T-helper 22 cell (primary cell): ENCODE measurements at regions not wholly inside any gene's neighbourhood (a gene's known extent, or its start where the extent isn't known, plus 50 kb on each side); places are given as distances from the start of the nearest gene placed in this dataset.

Experiments
- DNase-seq: peaks from one replicate; pipeline ENCODE4 v3.0.0-alpha.2; 2020; ENCODE audit warnings: low read depth

- DNase-seq: no peak
Observed at GRCh38 chr12:91353266-91353665, 170.6 kb upstream of the DCN start.

DNA sequence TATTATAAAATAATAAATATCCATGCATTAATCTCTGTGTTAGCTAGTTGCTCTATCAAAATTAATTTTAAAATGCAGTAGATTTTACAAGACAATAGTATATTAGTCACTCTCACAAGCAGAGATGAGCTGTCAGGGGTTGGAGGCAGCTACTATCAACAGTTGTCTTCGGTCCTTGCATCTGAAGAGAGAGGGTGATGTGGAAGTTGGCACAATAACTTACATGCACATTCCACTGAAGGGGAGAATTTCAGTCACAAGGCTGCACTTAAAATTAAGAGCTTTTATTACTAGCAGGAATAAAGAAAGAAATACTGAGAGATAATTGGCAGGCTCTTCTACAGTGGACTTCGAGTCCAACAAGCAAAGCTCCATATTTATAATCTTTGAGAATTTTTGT, 166.9 kb upstream of the DCN start:
- DNase-seq: no peak

DNA sequence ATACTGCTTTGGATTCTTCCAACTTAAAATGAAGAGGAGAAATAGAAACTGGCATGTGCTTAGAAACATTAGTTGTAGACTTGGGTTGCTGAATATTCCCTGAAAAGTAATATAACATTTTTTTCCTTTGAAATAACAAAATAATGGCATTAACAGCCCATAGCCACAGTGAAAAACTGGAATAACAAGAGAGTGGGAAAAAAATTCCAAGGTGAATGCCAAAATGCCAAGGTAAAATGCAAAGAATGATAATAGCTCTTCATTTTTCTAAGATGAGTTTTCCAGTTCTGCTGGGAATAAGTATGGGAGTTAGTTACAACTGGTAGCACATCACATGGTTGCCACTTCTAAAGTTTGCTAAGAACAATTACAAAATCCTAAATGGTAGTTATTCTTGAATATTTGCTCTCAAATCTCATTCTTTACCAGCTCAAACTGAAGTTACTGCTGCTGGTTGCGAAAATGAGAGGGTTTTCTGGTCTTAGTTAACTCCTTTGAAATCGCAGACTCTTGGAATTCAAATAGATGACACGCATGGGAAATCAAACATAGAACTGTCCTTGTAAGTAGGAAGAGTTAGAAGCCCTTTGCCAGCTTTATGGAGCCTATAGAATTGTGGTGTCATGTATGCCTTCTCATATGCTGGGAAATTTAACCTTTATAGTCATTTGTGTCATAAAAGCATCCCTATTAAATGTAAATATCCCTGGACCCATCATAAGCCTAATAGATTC, 165.0 kb upstream of the DCN start:
- DNase-seq: no peak

DNA sequence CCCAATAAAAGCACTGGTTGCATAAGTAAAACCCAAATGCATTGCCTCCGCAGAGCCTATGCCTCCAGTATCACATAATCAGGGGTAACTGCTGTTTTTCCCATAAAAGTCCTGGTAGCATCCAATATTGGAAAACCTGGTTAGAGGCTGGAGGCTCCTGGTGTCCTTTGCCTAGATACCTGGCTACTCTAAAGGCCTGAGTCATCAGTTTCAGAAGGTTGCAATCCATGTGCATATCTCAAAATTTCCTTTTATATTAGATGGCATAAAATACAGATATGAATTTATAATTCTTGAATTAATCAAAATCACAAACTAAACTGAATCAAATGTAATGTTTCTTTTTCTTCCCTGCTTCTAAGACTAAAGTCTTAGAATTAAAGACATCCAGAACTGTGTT, 164.2 kb upstream of the DCN start:
- DNase-seq: no peak

- no peak for DNase-seq
Observed at GRCh38 chr12:91344408-91344807, 161.8 kb upstream of the DCN start.

GRCh38 chr12:91343010-91343409, 160.4 kb upstream of the DCN start:
- no peak for DNase-seq

GRCh38 chr12:91339106-91339505, 156.5 kb upstream of the DCN start:
- no peak for DNase-seq

- DNase-seq: no peak
Observed at GRCh38 chr12:91335699-91336098, 153.1 kb upstream of the DCN start.

DNA sequence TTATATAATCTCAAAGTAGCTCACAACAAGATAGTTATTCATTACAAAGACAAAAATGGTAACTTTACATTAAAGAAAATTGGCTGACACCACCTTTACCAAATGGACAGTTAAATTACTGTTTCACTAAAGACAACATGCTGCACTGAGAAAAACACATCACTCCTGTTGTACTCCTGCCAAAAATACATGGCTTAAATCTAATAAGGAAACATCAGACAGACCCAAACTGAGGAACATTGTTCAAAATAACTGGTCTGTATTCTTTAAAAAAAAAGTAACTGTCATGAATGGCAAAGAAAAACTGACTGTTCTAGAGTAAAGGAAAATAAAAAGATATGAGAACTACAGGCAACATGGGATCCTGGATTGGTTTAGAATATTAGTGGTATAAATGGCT, 151.3 kb upstream of the DCN start:
- no peak for DNase-seq

GRCh38 chr12:91332302-91332701, 149.7 kb upstream of the DCN start:
- DNase-seq: no peak

DNA sequence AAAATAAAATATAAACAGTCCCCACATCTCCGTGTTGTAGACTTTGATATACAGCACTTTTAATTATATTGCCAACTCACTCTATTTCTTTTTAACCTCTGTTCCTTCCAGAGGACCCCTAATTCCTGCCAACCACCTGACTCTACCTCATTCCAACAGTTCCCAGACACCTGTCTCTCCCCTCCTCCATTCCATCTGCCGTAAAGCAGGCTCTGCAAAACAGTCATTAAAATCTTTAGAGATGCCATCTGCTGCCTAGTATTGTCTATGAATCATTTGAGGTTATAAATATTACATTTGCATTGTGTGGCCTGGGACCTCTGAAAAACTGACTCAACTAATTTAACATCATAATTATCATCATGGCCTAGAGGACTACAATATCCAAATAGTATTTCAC, 148.8 kb upstream of the DCN start:
- DNase-seq: no peak

DNA sequence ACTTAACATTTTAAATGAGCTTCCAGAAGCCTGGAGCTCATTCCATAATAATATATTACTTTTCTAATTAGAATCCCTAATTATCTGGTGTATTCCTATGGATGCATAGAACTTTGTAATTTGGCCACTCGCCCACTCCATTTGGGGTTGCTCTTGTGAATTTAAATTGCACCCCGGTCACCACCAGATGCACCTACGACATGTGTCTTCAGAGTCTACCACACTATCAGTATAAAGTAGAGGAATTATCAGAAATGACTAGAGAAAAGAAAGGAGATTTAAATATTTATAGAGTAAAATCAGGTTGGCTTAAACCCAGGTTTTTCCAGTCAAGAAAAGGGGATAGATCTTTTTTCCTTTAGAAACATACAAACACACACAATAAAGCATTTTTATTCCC, 145.8 kb upstream of the DCN start:
- no peak for DNase-seq

- DNase-seq: no peak
Observed at GRCh38 chr12:91327889-91328288, 145.3 kb upstream of the DCN start.

DNA sequence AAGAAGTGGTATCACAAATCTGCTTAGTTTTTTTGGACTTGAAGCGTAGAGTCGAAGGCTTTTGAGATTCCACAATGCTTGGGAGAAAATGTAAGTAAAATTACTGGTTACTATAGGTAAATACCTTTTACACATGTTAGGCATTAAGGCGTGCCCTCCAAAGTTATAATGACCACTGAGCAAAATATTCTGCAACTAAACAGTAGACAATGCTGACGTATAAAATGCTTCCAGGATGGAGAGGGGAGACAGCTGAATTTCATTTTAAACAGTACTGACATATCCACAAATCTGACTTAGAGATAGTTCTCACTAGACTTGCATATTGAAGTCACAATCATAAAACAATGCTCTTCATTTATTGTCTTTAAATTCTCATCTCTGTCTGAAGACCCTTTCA, 144.5 kb upstream of the DCN start:
- DNase-seq: no peak

GRCh38 chr12:91326058-91327027, 143.7 kb upstream of the DCN start:
- DNase-seq: no peak

- no peak for DNase-seq
Observed at GRCh38 chr12:91320999-91321398, 138.4 kb upstream of the DCN start.

GRCh38 chr12:91319071-91319760, 136.6 kb upstream of the DCN start:
- no peak for DNase-seq

GRCh38 chr12:91317306-91317705, 134.7 kb upstream of the DCN start:
- no peak for DNase-seq

- DNase-seq: no peak
Observed at GRCh38 chr12:91316907-91317269, 134.3 kb upstream of the DCN start.

DNA sequence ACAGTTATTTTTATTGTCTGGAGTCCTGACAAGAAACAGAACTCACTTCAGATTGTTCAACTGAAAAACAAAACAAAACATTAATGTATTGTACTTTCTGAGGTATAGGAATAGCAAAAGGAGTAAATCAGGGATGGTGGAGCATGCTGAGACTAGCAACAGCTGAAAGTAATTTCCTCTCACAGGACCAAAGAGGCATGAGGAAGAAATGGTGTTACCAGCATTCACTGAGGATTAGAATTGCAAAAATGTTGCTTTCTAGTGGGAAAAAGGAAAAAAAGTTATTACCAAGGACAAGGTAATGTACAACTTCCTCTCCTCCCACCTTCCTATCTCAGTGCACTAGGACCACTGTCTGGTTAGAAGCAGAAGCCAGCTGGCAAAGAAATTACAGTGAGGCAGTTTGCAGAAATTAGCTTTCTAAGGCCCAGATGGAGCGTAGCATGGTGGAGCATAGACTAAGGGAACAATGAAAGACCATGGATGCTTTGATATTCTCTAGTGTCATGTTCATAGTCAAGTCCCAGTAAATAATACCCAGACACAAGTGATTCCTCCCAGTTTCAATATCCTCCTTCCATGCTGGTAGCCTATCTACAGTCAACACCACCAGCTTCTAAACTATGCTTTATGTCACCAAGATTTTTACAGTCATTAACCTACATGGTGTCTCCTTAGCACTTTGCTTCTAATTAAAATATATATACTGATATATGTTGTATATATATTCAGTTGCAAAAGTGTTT, 133.7 kb upstream of the DCN start:
- no peak for DNase-seq

DNA sequence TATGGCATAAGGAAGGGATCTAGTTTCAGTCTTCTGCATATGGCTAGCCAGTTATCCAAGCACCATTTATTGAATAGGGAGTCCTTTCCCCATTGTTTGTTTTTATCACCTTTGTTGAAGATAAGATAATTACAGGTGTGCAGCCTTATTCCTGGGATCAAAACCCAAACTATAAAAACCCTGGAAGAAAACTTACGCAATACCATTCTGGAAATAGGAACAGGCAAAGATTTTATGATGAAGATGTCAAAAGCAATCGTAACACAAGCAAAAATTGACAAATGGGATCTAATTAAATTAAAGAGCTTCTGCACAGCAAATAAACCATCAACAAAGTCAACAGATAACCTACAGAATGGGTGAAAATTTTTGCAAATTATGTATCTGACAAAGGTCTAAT, 128.5 kb upstream of the DCN start:
- DNase-seq: no peak

- no peak for DNase-seq
Observed at GRCh38 chr12:91309450-91309849, 126.8 kb upstream of the DCN start.
